AG08396 (cell line): ENCODE measurements at regions not wholly inside any gene's neighbourhood (a gene's known extent, or its start where the extent isn't known, plus 50 kb on each side); places are given as distances from the start of the nearest gene placed in this dataset.

Experiments
- DNase-seq: peaks from one replicate; pipeline ENCODE4 v3.0.0; 2012; ENCODE audit warnings: low spot score, mixed read lengths

DNA sequence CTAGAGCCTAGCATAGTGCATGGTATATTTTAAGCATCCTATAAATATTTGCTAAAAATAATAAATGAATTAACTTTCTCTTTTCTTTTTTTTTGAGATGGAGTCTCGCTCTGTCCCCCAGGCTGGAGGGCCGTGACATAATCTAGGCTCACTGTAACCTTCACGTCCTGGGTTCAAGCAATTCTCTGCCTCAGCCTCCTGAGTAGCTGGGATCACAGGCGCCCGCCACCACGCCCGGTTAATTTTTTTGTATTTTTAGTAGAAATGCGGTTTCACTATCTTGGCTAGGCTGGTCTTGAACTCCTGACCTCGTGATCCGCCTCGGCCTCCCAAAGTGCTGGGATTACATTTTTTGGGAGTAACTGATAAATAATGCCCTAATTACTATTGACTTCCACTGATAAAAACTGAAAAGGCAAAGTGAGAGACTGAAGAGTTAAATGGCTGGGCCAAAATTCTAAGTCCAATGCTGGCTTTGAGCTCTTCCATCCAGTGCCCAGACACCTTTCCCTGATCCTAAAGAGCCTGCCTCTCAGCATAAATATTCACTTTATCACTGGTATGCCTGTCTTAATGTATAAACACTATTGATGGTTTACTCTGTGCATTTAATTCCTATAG, 213.0 kb upstream of the KRR1 start:
- DNase-seq: no peak

GRCh38 chr12:75722714-75723200, 211.3 kb upstream of the KRR1 start:
- peak; percentile 40 for DNase-seq

DNA sequence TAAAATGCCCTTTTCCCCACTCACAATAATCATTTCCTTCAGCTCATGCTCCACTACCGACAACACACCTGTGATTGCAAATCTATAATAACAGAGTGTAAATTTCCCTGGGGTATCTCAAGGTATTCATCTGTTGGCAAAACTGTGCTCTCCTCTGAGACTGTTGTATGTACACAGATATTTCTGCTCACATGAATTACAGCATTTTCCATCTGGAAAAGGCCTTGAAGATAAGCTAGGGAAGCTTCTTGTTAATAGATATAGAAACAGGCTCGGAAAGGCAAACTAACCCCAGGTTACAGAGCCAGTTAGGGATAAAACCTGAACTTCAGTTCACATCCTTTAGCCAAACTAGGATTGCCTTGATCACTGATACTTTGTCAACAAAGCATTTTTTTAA, 210.4 kb upstream of the KRR1 start:
- DNase-seq: no peak

- DNase-seq: no peak
These were observed 209.6 kb upstream of the KRR1 start for GRCh38 chr12:75720812-75721641.

- DNase-seq: no peak
These were observed 206.5 kb upstream of the KRR1 start for GRCh38 chr12:75717902-75718301.

DNA sequence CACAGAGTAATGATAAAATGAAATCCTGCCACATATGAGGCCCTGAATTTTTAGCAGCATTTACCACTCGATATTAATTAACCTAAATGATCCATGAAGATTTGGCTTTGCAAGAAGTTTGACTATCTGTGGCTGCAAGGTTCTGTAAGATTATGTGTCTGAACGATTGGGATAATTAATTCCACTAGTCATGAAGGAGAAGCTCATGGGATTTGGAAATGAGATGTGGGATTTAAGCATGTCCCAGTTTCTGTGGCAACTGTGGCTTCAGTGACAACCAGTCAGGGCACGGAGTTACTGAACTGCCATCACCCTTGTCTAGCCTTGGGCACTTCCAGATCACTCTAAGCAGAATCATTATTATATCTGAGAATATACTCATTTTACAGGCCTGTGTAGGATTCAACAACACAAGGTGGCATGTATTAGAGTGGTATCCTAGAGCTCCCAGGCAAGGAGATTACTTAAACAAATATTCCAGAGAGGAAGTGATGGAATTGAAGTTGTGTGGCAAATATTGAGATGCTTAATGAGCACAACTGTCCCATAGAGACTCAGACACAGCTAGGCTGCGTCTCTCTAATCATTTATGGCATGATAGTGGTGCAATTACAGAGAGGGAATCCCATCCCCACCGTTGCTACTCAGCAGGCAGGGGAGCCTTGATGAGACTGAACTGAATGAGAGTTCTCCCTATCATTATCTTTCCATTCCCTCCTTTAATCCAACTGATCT, 205.0 kb upstream of the KRR1 start:
- DNase-seq: no peak

GRCh38 chr12:75715682-75716081, 204.3 kb upstream of the KRR1 start:
- no peak for DNase-seq

GRCh38 chr12:75715323-75715644, 203.9 kb upstream of the KRR1 start:
- no peak for DNase-seq

GRCh38 chr12:75714462-75715322, 203.3 kb upstream of the KRR1 start:
- DNase-seq: no peak

DNA sequence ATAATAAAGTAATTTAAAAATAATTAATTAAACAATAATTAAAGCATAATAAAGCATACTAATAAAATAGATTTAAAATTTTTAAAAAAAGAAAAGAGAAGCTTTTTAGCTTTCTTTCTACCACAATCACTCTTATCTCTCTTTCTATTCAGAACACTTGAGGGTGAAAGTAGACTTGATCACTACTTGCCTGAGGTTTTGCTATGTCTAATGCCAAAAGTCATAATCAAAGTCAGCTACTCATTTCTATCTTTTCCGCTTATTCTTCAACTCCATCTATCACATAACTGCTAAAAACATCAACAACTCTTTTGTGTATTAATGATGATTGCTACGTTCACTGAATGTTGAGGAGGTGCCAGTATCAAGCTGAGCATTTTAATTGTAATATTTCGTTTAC, 202.0 kb upstream of the KRR1 start:
- DNase-seq: no peak

DNA sequence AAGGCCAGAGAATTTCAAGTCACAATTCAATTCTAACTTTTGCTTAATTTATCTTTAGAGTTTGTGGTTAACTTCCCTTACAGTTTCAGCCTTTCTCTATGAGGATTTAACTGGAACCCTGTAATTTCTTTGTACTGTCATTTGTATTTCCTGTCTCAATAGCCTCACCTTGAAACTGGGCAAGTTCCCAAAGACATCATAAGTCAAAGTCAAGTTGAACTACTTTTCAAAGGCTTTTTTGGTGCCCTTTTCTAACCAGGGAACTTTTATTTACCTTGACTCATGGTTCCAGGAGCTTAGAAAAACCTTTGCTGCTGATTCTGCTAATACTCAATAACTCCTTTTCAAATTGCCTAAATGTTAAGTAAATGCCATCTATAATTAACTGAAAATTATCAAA, 200.8 kb upstream of the KRR1 start:
- no peak for DNase-seq

GRCh38 chr12:75711271-75711670, 199.9 kb upstream of the KRR1 start:
- no peak for DNase-seq

GRCh38 chr12:75710361-75711069, 199.1 kb upstream of the KRR1 start:
- no peak for DNase-seq

DNA sequence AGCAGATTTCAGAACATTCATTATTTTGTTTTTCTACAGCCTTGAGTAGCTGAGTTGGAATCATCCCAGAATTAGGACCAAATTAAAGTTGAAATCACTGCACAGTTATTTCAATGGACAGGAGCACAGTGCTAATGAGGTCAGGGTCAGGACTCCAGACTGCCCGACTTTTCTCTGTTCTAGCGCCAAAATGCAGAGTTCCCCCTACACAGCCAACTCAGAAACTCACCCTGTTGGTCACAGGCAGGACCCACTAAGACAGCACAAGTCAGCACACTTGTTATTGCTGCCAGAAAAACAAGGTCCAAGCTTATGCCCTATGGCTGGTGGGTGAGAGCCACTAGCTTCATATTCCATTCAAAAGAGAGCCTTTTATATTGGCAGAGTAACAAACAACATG, 198.1 kb upstream of the KRR1 start:
- DNase-seq: no peak

GRCh38 chr12:75708802-75709201, 197.4 kb upstream of the KRR1 start:
- no peak for DNase-seq

DNA sequence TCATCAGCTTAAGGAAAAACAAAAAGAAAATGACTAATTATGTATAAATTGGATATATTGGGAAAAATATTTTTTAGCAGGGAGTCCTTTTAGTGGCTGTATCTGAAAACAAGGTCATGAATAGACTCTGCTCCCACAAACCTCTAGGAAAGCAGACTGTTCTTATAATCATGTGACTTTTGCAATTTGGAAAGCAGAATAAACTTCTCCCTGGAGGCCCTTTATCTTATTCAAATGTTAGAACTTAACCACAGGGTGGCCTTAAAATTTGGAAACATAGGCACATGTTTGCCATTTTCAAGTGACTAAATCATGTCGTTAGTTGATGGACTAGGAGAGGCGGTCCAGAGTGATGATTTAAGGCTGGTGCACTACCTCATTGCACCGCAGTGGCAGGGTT, 196.6 kb upstream of the KRR1 start:
- no peak for DNase-seq

DNA sequence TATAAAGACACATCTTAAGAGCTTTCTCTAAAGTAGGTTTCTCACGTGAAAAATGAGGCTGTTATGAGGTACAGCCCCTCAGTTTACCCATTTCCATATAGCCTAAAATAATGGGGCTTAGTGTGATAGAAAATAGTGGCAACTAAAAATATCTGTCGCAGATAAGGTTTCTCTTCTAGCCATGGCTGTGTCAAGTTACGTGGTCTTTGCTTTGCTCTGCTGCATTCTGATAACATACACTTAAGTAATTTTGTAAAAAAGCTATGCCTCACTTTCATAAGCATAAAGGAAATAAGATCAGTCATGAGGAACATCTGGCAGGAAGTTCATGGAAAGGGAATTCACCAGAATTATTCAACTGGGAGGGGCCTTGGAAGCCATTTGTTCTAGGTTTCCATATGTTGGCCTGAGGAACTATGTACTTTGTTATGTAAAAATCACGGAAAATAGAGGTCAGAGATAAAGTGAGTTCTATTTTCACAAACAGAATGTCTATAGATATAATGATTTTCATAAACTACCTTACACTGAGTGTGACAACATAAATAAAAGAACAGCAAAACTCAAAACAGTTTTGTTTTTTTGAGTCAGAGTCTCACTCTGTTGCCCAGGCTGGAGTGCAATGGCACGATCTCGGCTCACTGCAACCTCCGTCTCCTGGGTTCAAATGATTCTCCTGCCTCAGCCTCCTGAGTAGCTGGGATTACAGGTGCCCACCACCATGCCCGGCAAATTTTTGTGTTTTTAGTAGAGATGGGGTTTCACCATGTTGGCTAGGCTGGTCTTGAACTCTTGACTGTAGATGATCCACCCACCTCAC, 195.6 kb upstream of the KRR1 start:
- no peak for DNase-seq

GRCh38 chr12:75705749-75706711, 194.6 kb upstream of the KRR1 start:
- DNase-seq: peak; percentile 52

DNA sequence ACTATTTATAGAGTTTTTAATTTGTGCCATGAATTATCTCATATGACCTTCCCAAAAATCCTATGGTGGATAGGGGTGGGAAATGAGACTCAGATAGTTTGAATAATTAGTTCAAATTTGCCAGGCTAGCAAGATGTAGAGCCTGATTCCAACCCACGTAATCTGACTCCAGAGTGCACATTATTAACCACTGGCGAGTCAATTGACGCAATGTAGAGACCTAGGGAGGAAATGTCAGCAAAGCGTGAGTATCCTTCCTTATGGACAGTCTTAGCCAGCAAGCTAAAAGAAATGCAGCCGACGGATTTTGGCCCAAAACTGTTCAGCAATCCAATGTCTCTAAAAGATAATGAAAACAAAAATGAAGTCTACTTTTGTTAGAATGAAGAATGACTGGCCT, 193.3 kb upstream of the KRR1 start:
- no peak for DNase-seq
